NCI-H146 treated with DMSO at 0.1 percent for 48 hours (cell line): ENCODE measurements at regions not wholly inside any gene's neighbourhood (a gene's known extent, or its start where the extent isn't known, plus 50 kb on each side); places are given as distances from the start of the nearest gene placed in this dataset.

Experiments
- DNase-seq: peaks from one replicate; lab custom pipeline; 2025; ENCODE audit not compliant: unreplicated experiment; lab: John Stamatoyannopoulos, UW

- DNase-seq, result no peak
Observed at GRCh38 chr9:108681851-108682590, 173.8 kb downstream of the ACTL7B start.

- DNase-seq, result no peak
Observed at GRCh38 chr9:108680946-108681345, 174.8 kb downstream of the ACTL7B start.

GRCh38 chr9:108677776-108678175 lies 178.0 kb downstream of the ACTL7B start:
- DNase-seq, result no peak

GRCh38 chr9:108676355-108676754 lies 179.4 kb downstream of the ACTL7B start:
- no peak for DNase-seq

- DNase-seq, result no peak
Observed at GRCh38 chr9:108675708-108676107, 180.1 kb downstream of the ACTL7B start.

GRCh38 chr9:108674766-108675530 lies 180.8 kb downstream of the ACTL7B start:
- DNase-seq, result no peak

- DNase-seq, result no peak
Observed at GRCh38 chr9:108673386-108673785, 182.4 kb downstream of the ACTL7B start.

- no peak for DNase-seq
Observed at GRCh38 chr9:108672475-108673190, 183.2 kb downstream of the ACTL7B start.

- DNase-seq, result no peak
Observed at GRCh38 chr9:108671794-108672193, 184.0 kb downstream of the ACTL7B start.

GRCh38 chr9:108671176-108671575 lies 184.6 kb downstream of the ACTL7B start:
- DNase-seq, result no peak

GRCh38 chr9:108668938-108669335 lies 186.8 kb downstream of the ACTL7B start:
- no peak for DNase-seq

GRCh38 chr9:108668191-108668937 lies 187.4 kb downstream of the ACTL7B start:
- no peak for DNase-seq

GRCh38 chr9:108666240-108666784 lies 189.5 kb downstream of the ACTL7B start:
- DNase-seq, result no peak

GRCh38 chr9:108665521-108666239 lies 190.1 kb downstream of the ACTL7B start:
- no peak for DNase-seq

- DNase-seq, result no peak
Observed at GRCh38 chr9:108664309-108665255, 191.2 kb downstream of the ACTL7B start.

- no peak for DNase-seq
Observed at GRCh38 chr9:108663422-108663821, 192.4 kb downstream of the ACTL7B start.

GRCh38 chr9:108662956-108663355 lies 192.8 kb downstream of the ACTL7B start:
- DNase-seq, result no peak

- no peak for DNase-seq
Observed at GRCh38 chr9:108662091-108662875, 193.5 kb downstream of the ACTL7B start.
